Dendritic cell treated with granulocyte-macrophage colony-stimulating factor and Interleukin-4, amounts not matched to agents 40 ng/mL and 50 ng/mL, for 4 days (primary cell): ENCODE measurements at regions not wholly inside any gene's neighbourhood (a gene's known extent, or its start where the extent isn't known, plus 50 kb on each side); places are given as distances from the start of the nearest gene placed in this dataset.

ENCODE experiments used
- H3K27ac Mint-ChIP-seq: one replicate; pipeline ENCODE4 v1.8.0; 2022; ENCODE audit warnings: mild to moderate bottlenecking, mixed read lengths
- H3K27me3 Mint-ChIP-seq: one replicate; pipeline ENCODE4 v1.8.0; 2022; ENCODE audit warnings: mild to moderate bottlenecking, mixed read lengths
- H3K36me3 Mint-ChIP-seq: one replicate; pipeline ENCODE4 v1.8.0; 2022; ENCODE audit warnings: low read depth, mixed read lengths
- H3K4me1 Mint-ChIP-seq: one replicate; pipeline ENCODE4 v1.8.0; 2022; ENCODE audit warnings: low read depth, mixed read lengths
- H3K4me3 Mint-ChIP-seq: one replicate; pipeline ENCODE4 v1.8.0; 2022; ENCODE audit warnings: mild to moderate bottlenecking, moderate library complexity, mixed read lengths
- H3K9me3 Mint-ChIP-seq: one replicate; pipeline ENCODE4 v1.8.0; 2022; ENCODE audit warnings: mixed read lengths
- intact Hi-C: fragments of 100-400 bp; cut with micrococcal nuclease; formaldehyde crosslinking; loops from one replicate; pipeline ENCODE4 v1.15.0; 2022

GRCh38 chr1:36557041-36558000, 74.6 kb upstream of the CSF3R start:
- Mint-ChIP-seq H3K27me3 (peaks cover 27% of the 10 kb centered on the region), H3K36me3 (no peaks in the 10 kb centered on the region), H3K9me3 (no peaks in the 10 kb centered on the region), H3K4me1 (no peaks in the 10 kb centered on the region), H3K4me3 (no peak overlapping the region), H3K27ac (no peak overlapping the region)
- intact Hi-C loops, result no loop called here

DNA sequence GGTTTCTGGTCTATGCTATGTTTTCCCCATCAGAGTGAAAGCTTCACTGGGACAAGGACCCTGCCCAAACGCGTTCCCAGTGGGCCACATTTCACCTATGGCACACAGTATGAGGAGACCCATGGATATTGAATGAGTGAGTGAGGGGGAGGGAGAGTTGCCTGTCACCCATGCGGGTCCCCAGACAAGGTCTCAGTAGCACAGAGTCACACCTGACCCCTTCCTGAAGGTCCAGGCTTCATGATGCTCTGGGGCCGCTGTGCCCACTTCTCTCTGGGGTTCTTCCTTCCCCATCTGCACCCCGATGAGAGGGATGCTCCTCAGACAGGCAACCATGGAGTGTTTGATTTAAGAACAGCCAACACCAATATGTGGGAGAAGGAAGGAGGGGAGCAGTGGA, 72.3 kb upstream of the CSF3R start:
- Mint-ChIP-seq H3K36me3 (no peaks in the 10 kb centered on the region), H3K27ac (no peak overlapping the region), H3K9me3 (no peaks in the 10 kb centered on the region), H3K4me1 (no peaks in the 10 kb centered on the region), H3K27me3 (peaks cover 30% of the 10 kb centered on the region), H3K4me3 (no peak overlapping the region)
- intact Hi-C loops, result no loop called here

GRCh38 chr1:36554323-36554628, 71.6 kb upstream of the CSF3R start:
- Mint-ChIP-seq H3K27ac (no peak overlapping the region), H3K36me3 (no peaks in the 10 kb centered on the region), H3K4me3 (no peak overlapping the region), H3K4me1 (no peaks in the 10 kb centered on the region), H3K9me3 (no peaks in the 10 kb centered on the region), H3K27me3 (peaks cover 30% of the 10 kb centered on the region)
- intact Hi-C loops, result no loop called here

DNA sequence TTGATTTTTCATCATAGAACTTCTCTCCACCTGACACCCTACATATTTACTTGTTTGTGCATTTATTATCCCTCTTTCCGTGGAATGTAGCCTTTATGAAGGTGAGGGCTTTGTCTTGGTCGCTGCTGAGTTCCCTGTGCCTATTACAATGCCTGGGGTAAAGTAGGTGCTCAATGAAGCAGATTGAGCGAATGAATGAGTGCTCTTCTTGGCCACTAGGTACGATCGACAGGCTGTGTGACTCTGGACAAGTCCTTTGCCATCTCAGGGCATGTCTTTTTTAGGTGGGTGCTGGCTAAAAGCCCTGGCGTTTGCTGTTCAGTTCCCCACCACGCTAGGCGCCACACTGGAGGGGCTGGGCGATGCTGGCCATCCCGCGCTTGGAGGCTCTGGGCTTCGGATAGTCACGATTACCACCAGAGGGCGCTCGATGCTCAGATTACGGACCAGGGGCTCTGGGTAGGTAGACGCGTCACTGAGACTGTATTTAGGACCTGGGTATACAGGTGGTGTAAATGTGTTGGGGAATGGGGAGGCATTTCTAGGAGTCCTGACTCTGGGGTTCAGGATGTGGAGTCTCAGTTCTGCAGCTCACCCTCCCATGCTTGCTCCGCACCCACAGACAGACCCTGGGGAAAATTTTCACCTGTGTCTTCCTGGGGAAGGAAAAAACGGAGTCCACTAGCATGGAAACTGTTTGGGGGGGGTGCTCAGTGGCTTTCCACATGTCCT, 71.0 kb upstream of the CSF3R start:
- Mint-ChIP-seq H3K27ac (no peak overlapping the region), H3K4me3 (no peak overlapping the region), H3K36me3 (no peaks in the 10 kb centered on the region), H3K9me3 (no peaks in the 10 kb centered on the region), H3K27me3 (peaks cover 30% of the 10 kb centered on the region), H3K4me1 (no peaks in the 10 kb centered on the region)
- intact Hi-C loops, result no loop called here

GRCh38 chr1:36542962-36543515, 60.3 kb upstream of the CSF3R start:
- intact Hi-C loops, result no loop called here

GRCh38 chr1:36542024-36542961, 59.6 kb upstream of the CSF3R start:
- H3K27ac Mint-ChIP-seq, result no peak overlapping the region
- peaks cover 10% of the 10 kb centered on the region for H3K27me3 Mint-ChIP-seq
- no peak overlapping the region for H3K4me3 Mint-ChIP-seq
- peaks cover 10% of the 10 kb centered on the region for H3K4me1 Mint-ChIP-seq
- H3K9me3 Mint-ChIP-seq, result no peaks in the 10 kb centered on the region
- H3K36me3 Mint-ChIP-seq, result no peaks in the 10 kb centered on the region
- intact Hi-C loops, result no loop called here

More at GRCh38 chr1:36542962-36543515, 60.3 kb upstream of the CSF3R start:
- no peaks in the 10 kb centered on the region for H3K9me3 Mint-ChIP-seq
- H3K27ac Mint-ChIP-seq, result no peak overlapping the region
- no peaks in the 10 kb centered on the region for H3K36me3 Mint-ChIP-seq
- no peak overlapping the region for H3K4me3 Mint-ChIP-seq
- H3K27me3 Mint-ChIP-seq, result peaks cover 7% of the 10 kb centered on the region
- H3K4me1 Mint-ChIP-seq, result peaks cover 10% of the 10 kb centered on the region

- intact Hi-C loops, result no loop called here
- peaks cover 10% of the 10 kb centered on the region for H3K27me3 Mint-ChIP-seq
- no peaks in the 10 kb centered on the region for H3K36me3 Mint-ChIP-seq
Observed at GRCh38 chr1:36540056-36540455, 57.3 kb upstream of the CSF3R start.

GRCh38 chr1:36539526-36539925, 56.8 kb upstream of the CSF3R start:
- Mint-ChIP-seq H3K4me3 (no peak overlapping the region), H3K9me3 (no peaks in the 10 kb centered on the region), H3K27ac (no peak overlapping the region), H3K36me3 (no peaks in the 10 kb centered on the region), H3K27me3 (peaks cover 10% of the 10 kb centered on the region), H3K4me1 (no peaks in the 10 kb centered on the region)
- intact Hi-C loops, result no loop called here

More at GRCh38 chr1:36540056-36540455, 57.3 kb upstream of the CSF3R start:
- Mint-ChIP-seq H3K4me1 (no peaks in the 10 kb centered on the region), H3K9me3 (no peaks in the 10 kb centered on the region), H3K4me3 (no peak overlapping the region), H3K27ac (no peak overlapping the region)

DNA sequence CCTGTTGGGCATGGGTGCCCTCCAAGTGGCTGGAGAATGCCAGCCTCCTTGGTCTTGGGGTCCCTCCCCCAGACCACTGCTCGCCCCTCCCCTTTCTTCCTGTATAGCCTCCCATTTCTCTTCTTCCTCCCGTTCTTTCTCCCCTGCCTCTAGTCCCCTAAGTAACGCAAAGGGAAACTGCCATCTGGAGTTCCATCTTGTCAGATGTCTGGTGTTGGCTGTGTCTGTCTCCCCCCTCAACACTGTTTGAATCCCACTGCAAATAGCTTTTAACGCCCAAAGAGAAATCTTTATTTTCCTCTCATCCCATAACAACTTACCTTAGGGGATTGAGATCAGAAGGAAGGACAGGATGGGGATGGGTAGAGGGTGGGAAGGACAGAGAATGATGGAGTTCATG, 55.3 kb upstream of the CSF3R start:
- Mint-ChIP-seq H3K4me1 (no peaks in the 10 kb centered on the region), H3K36me3 (no peaks in the 10 kb centered on the region), H3K4me3 (no peak overlapping the region), H3K9me3 (no peaks in the 10 kb centered on the region), H3K27ac (no peak overlapping the region), H3K27me3 (peaks cover 9% of the 10 kb centered on the region)
- intact Hi-C loops, result no loop called here

GRCh38 chr1:36537190-36537768, 54.6 kb upstream of the CSF3R start:
- H3K27me3 Mint-ChIP-seq, result peaks cover 9% of the 10 kb centered on the region
- intact Hi-C loops, result no loop called here
- H3K9me3 Mint-ChIP-seq, result no peaks in the 10 kb centered on the region
- H3K27ac Mint-ChIP-seq, result no peak overlapping the region
- H3K4me1 Mint-ChIP-seq, result no peaks in the 10 kb centered on the region
- no peaks in the 10 kb centered on the region for H3K36me3 Mint-ChIP-seq
- H3K4me3 Mint-ChIP-seq, result no peak overlapping the region

- Mint-ChIP-seq H3K9me3 (no peaks in the 10 kb centered on the region), H3K4me1 (no peaks in the 10 kb centered on the region), H3K4me3 (no peak overlapping the region), H3K27me3 (peaks cover 9% of the 10 kb centered on the region), H3K36me3 (no peaks in the 10 kb centered on the region), H3K27ac (no peak overlapping the region)
- intact Hi-C loops, result no loop called here
Observed at GRCh38 chr1:36536727-36537126, 54.0 kb upstream of the CSF3R start.

GRCh38 chr1:36534711-36535412, 52.1 kb upstream of the CSF3R start:
- Mint-ChIP-seq H3K27me3 (peaks cover 12% of the 10 kb centered on the region), H3K4me3 (no peak overlapping the region), H3K36me3 (no peaks in the 10 kb centered on the region), H3K4me1 (no peaks in the 10 kb centered on the region), H3K27ac (no peak overlapping the region), H3K9me3 (no peaks in the 10 kb centered on the region)
- intact Hi-C loops, result no loop called here

- H3K36me3 Mint-ChIP-seq, result no peaks in the 10 kb centered on the region
- intact Hi-C loops, result no loop called here
- no peaks in the 10 kb centered on the region for H3K4me1 Mint-ChIP-seq
- H3K27ac Mint-ChIP-seq, result no peak overlapping the region
- no peak overlapping the region for H3K4me3 Mint-ChIP-seq
- H3K9me3 Mint-ChIP-seq, result no peaks in the 10 kb centered on the region
- peaks cover 12% of the 10 kb centered on the region for H3K27me3 Mint-ChIP-seq
Observed at GRCh38 chr1:36533897-36534296, 51.2 kb upstream of the CSF3R start.
